GM19239 (cell line): ENCODE measurements at regions not wholly inside any gene's neighbourhood (a gene's known extent, or its start where the extent isn't known, plus 50 kb on each side); places are given as distances from the start of the nearest gene placed in this dataset.

Source experiments
- DNase-seq: peaks from one replicate; pipeline ENCODE4 v3.0.0; 2011; ENCODE audit warnings: low spot score; ENCODE audit not compliant: insufficient read length
- FAIRE-seq: peaks from 2 replicates; lab custom pipeline; 2011; peaks lifted over from hg19 to GRCh38; lab: Jason Lieb, UNC

DNA sequence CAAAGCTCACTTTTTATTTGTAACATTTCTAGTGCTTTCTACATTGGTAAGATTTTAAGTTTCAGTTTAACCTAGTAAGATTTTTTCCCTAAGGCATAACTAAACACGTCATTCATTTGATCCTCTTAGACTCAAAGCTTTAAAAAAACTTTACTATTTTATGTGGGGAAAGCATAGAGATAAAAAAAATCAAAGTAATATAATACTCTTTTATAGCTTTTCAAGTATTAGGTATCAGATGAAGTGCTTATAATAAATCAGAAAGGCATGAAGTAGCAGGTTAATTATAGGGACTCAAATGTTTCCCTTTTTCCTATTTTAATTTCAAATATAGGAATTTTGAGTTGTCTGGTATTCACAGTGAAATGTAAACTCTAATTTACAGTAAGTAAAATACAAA, 68.0 kb upstream of the POU5F2 start:
- FAIRE-seq (no peak), DNase-seq (no peak)

DNA sequence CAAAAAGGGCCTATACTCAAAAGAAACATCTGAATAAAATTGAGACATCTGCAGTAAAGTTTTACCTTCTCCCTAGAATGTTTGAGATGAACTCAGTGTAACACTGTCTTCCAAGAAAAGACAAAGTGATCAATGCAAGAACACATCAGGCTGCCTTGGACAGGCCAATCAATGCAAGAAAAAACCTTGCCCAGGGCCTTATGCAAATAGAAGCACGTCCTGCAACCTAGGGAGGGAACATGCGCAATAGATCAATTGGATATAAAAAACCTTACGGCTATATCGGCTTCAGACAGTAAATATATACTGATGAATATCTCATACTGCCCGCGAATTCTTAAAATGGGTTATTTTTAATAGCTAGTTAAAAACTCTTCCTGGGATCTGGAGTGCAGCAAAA, 66.4 kb upstream of the POU5F2 start:
- FAIRE-seq: no peak

DNA sequence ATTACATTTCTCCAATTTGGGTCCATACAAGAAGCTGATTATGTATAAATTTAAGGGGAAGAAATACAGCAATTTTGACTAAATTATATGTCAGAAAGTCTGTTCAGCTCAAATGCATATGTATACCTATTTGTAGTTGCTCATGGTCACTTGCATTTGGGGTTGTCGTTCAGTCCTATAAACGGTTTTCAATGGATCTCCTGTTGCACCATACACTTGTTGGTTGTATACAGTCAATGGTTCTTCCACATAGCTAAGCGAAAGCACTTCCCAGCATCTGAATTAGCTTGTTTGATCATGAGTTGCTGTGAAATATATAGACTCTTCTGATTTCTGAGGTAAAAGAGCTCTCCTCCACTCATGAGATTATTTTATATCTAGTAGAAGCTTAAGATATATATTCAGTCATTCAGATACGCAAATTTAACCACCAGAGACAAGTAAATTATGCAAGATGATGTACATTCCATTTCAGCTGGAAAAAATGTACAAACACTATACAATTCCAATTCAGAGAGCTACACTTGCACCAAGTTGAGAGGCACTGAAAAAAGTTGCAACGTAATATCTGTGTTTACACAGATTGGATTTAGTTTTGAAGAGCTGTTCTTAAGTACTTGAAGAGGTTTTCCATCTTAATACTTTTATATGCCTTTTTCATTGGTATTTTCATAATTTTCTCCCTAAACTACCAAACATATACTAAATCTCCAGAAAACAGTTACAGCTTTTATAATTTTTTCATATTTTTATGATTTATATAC, 64.4 kb upstream of the POU5F2 start:
- FAIRE-seq: no peak
- no peak for DNase-seq

More for the DNA sequence above, 66.4 kb upstream of the POU5F2 start:
- DNase-seq: no peak

DNA sequence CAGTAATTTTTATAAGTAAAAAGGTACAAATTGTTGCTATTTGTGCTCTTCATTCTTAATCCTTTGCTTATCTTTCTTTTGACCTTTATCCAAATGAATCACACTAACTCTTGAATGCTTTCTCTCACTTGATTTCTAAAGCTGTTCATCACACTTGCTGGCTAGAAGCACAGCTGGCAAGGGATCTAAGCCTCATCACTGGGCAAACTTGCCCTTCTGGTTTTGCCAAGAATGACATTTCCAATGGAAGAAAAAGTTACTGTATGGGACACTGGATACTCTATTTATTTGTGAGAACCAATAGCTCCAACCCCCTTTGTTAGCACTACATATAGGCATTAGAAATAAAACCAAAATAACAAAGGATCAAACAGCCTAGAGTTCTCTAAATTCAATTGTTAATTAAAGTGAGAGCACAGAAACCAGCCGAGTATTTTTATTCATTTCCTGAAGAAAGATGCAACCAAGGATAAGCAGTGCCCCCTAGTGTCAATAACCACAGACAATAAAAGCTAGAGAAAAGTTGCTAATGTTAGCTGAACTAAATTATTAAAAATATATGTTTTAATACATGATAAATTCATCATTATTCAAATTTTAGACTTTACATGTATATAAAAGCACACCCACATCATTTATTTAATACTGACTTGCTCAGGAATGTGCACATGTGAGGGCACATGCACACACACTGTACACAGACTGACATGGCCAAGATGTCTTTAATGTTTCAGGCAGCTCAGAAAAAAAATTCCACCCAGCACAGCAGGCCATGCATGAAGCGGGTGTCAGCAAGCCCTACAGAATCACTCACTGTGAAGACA, 59.8 kb upstream of the POU5F2 start:
- DNase-seq: peak; percentile 1

DNA sequence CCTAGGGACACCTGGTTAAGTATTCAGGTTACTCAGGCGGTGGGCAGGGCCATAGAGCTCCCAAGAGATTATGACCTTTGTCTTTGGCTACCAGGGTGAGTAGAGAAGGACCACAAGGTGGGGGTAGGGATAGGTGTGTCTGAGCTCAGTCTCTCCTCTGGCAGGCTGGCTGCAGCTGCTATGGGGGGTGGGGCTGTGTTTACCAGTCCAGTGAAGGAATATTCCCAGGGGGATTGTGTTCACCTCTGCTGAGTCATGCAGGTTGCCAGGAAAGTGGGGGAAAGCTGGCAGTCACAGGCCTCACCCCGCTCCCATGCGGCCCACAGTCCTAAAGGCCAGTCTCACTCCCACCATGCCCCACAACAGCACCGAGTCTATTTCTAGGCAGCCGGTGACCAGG, 53.6 kb upstream of the POU5F2 start:
- DNase-seq: no peak
- FAIRE-seq: no peak

More for the DNA sequence above, 59.8 kb upstream of the POU5F2 start:
- peak; percentile 80 for FAIRE-seq

DNA sequence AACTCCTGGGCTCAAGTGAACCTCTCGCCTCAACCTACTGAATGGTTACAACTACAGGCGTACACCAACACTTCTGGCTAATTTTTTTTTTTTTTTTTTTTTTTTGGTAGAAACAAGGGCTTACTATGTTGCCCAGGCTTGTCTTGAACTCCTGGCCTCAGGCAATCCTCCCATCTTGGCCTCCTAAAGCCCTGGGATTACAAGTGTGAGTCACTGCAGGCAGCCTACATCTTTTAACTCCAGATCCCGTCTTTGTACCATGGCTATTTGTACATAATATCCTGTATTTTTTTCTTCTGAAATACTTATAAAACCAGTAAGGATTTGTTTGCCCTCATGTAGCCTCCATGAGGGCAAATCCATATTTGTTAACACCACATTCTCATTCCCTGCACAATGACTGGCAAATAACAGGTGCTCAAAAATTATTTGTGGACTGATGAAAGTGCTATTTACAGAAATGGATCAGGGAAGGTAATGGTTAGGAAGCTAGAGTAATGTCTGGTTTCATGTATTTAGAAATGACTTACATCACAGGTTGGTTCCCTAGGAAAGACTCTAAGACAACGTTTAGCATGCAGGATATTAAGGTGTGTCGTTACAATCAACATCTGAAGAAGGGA, 51.9 kb upstream of the POU5F2 start:
- no peak for FAIRE-seq

DNA sequence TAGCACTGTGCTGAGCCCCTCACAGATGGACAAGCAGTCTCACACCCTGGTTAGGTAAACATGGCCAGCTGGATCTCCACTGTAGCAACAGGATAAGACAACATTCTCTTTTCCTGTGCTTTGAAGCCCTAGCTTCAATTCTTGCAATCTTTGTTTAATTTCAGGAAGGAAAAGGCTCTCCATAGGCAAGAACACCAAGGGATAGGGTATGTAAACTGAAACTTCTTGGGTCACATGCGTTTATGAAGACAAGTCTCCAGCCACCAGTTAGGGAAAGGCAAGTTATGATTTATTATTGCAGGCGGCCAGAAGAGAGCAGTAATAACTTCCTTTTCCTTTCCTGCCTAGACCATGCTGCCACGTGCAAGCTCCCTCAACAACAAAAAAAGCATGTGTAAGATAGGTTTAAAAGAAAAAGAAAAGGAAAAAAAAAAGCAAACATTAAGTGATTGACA, 50.1 kb upstream of the POU5F2 start:
- DNase-seq (no peak), FAIRE-seq (no peak)

More for the DNA sequence above, 51.9 kb upstream of the POU5F2 start:
- DNase-seq: no peak
